ENCODE measurements at regions not wholly inside any gene's neighbourhood (a gene's known extent, or its start where the extent isn't known, plus 50 kb on each side); places are given as distances from the start of the nearest gene placed in this dataset.

DNA sequence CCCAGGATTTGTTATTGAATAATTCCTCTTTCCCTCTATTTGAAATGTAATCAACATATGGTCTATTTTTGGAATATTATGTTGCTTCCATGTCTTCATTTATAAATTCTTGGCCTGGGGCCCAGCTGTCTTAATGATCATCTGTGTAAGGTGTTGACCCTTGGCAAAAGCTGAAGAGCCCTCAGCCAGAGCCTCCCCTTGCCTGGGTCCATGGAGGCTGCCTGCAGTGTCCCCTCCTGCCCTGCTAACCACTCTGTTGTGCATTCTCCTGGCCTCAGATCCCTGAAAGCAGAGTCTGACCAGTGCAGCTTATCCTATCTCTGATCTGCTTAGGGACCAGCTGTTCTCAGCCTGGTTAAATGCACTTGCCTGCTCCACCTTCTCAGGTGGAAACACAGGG is 226.1 kb upstream of the APCDD1 start:
- no peak for DNase-seq

- DNase-seq: no peak
These were observed 225.0 kb upstream of the APCDD1 start for GRCh38 chr18:10229458-10229857.

DNA sequence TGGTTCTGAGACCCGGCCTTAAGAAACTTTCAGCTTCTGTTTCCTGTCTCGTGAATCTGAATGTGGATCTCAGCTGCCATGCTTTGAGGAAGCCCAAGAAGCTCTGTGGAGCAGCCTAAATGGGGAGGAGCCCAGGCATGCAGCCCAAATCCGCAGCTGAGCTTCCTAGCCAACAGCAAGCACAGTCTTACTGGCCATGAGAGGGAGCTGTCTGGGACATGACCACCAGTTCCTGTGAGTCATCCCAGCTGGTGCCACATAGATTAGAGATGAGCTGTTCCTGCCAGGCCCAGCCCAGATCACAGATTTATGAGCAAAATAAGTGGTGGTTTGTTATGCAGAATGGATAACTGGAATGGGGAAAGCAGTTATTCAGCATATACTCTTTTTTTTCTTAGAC is 224.4 kb upstream of the APCDD1 start:
- peak; percentile 93 for DNase-seq

DNA sequence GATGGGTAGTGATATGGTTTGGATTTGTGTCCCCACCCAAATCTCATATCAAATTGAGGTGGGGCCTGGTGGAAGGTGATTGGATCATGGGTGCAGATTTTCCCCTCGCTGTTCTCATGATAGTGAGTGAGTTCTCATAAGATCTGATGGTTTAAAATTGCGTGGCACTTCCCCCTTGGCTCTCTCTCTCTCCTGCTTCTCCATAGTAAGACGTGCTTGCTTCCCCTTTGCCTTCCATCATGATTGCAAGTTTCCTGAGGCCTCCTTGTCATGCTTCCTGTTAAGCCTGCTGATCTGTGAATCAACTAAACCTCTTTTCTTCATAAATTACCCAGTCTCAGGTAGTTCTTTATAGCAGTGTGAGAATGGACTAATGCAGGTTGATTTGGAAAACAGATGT is 223.2 kb upstream of the APCDD1 start:
- no peak for DNase-seq

DNA sequence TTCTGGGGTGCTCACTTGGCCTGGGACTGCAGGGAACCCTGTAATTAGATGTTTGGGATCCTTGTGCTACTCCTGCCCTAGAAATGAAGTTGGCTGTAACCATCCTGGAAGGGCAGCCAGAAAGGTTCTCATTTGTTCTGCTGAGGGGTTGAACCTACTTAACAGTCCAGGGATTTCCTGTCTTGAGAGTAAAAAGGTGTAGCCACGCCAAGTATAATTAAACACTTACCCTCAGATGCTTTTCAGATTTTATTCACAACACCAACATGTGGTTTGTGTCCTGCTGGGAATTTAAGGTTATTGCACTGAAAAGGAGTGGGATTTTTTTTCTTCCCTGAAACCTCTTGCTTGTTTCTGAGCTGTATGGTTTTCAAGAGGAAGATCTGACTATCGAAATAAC is 222.4 kb upstream of the APCDD1 start:
- no peak for DNase-seq

- DNase-seq: no peak
These were observed 221.2 kb upstream of the APCDD1 start for GRCh38 chr18:10233082-10233875.

DNA sequence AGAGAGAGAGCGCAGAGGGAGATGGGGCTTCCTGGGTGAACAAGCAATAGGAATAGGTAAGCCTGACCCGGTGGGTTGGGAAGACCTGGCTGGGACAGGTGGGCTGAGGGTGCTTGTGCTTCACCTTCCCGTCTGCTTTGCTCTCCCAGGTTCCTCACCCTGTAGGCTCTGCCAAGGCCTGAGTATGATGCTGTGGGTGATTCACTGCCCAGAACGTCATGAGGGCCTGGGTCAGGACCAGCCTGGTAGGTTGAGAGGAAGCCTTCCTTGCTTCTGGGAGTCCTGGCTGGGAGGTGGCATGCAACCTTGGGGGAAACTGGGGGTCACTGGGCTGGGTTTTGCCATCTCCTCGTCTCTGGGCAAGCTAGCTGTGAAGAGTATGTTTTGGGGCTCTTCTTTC is 220.2 kb upstream of the APCDD1 start:
- no peak for DNase-seq

DNA sequence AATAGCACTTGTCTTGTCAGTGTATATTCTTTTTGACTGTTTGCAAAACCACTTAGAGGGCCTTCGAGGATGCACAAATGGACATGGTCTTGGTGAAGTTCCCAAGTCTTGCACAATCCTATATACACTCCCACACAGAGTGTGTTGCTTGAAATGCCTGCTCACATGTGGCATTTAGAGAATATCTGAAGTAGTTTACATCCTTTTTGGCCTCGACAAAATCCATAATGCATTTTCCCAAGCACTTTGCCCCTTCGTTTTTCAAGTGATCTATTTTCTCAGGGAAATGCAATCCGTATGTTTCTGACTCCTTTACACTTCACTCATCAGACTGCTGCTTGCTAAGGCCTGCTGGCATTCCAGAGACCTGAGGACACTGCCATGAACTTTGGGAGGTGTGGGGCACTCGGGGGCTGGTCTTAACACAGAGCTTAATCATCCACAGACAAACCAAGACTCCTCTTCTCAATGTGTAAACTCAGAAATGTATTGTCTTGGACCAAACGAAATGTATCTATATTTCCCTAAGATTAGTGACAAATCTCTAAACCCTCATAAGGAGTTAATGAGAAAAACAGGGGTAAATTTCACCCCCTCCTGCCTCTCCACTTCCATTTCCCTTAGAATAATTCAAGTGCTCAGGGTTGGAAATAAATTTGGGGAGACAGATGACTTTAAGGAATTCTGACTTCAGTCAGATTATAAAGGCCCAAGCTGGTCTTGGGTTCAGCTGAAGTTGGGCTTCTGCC is 219.3 kb upstream of the APCDD1 start:
- DNase-seq: peak; percentile 81

DNA sequence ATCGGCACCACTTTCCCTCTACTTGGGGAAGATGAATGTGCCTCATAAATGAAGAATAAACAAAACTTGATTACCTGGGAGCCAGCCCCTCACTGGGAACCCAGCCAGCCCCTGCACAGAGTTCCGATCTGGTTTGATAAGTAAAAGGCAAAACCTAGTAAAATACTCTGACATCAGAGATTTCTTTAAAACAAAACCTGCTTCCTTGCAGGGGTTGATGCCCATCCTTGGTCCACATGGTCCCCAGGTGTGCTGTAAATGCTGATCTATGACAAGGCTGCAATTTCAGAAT is 218.8 kb upstream of the APCDD1 start:
- DNase-seq: no peak

DNA sequence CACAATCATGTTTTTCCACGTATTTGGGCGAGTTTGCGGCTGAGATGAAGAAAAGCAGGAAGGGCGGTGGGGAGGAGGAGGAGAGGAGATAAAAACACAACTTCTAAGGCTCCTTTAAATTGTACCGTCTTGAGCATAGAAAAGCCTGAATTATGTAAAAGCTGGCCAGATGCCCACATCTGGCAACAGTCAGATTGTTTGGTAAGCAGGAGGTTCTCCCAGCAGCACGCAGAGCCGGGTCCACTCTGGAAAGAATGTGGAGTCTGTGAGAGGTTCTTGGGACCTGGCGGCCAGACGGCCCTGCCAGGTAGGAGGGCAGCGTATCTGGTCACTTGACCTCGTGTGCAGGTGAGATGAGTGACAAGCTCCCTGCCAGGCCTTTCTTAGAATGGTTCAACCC is 215.3 kb upstream of the APCDD1 start:
- DNase-seq: peak; percentile 47

GRCh38 chr18:10239991-10240634 is 214.3 kb upstream of the APCDD1 start:
- DNase-seq: no peak

GRCh38 chr18:10240973-10241372 is 213.5 kb upstream of the APCDD1 start:
- DNase-seq: no peak

DNA sequence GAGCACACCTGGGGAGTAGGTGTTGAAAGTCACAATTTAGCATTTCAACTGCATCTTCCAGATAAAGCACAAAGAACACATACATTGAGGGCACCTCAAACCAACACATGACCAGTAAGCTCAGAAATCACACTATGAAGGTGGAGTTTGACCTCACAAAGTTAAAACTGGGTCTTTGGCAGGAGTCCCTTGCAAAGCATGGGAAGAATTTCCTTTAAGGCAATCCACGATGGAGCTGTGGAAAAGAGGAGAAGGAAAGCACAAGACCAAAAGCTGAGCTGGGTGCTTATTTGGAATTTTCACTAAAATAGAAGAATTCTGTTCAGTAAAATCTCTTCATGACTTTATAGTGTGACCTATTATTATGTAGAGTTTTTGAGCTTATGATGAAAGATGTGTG is 212.9 kb upstream of the APCDD1 start:
- peak; percentile 31 for DNase-seq

DNA sequence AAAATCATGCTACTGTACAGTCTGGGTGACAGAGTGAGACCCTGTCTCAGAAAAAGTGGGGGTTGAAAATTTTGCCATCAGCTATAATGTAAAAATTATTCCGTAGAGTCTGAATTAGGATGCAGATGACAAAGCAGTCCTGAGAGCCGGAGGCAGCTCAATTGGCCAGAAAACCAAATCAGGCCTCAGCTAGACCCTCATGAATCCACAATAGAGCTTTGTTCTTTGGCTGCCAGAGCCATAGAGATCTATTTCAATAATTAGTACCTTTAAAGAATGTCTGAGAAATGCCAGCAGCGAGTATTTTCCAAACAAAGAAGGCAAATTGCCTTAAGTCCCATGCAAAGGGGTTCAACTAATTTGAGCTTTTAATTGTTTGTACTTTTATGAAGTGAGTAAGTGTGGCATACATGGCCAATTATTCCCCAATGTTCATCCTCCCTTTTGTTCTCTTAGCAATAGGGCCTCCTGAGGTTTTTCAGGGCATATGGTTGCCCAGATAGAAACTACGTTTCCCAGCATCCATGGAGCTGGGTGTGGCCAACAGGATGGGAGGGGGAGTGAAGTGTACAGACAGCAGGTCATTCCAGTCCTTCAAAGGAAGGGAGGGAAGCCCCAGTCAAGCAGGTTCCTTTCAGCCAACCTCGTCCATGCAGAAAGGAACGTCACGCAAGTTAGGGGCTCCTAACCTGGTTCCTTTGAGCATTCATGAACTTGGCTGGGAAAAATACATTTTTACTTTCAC is 211.3 kb upstream of the APCDD1 start:
- DNase-seq: no peak

- DNase-seq: no peak
These were observed 210.1 kb upstream of the APCDD1 start for GRCh38 chr18:10244341-10244740.

DNA sequence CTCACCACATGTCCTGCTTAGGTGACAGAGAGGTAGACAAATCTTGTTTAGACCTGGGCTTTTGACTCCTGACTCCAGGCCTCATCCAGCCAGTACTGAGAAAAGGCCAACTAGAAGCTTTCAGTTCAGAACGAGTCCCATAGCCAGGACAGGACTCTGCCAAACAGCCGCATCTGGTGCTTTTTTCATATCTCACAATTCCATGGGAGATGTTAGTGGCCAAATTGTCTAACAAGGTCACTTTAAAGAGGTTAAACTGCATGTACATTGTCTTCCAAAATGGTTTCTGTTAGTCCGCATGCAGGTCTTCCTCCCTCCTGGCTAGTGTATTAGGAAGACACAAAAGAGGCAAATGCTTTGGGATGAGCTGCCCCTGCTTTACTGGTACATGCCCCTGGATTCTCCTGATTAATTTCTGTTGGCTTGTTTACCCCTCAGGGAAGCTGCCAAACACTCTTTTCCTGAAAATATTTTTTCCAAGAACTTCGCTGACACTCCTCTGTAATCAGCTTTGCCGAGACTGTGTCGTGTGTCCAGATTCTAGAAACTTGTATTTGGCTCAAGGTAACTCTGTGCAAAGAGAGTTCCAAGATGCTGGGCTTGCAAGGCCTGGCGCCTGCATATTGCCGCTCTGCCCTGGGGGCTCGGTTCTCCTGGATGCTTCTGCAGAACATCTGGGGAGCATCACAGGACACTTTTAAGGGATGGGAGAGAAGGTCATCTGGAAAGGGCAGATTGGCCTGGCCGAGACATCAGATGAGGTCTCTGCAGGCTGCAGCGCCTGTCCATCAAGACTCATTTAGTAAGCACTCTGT is 209.2 kb upstream of the APCDD1 start:
- DNase-seq: no peak

DNA sequence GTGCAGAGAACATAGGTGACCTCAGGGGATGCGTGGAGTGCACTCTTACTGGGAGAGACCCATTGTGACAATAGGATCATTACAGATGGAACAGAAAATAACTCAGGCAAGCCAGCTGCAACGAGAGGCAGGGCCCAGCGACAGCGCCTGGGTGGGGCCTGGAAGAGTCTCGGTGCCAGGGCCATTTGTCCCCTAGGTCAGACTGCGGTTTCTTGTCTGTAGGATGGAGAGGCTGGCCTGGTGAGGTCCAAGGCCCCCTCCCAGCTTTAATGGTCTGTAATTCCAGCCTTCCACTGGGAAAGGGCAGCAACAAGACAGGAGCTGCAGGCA is 208.6 kb upstream of the APCDD1 start:
- no peak for DNase-seq

DNA sequence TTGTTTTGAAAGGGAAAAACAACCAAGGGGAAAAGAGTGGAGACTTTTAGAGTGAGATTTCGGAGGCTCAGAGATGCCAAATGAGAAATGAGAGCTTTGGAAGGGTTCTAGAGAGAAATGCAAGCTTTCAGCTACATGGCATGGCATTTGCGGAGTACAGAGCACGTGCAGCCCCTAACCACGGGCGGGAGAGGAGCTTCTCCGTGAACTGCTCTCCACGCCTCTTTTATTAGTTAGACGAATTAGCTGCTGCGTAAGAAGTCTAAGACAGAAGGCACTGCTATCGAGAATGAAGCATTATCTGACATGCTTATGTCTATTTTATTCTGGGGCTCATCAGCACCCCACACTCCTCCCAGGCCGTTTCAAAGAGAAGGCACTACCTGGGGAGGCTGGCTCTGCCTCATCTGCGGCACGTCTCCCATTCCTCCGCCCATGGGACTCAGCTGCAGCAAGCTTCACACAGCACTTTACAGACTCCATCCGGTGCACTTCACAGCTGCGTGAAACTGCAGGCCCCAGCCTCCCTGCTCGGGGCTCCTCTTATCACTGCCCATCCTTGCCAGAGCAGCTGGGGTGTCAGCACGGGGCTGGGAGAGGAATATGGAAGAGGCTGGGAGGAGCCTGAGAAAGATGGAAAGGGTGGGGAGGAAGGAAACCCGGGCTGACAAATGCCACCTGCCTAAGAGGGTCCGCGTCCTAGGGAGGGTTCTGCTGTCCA is 207.3 kb upstream of the APCDD1 start:
- no peak for DNase-seq

- no peak for DNase-seq
These were observed 206.7 kb upstream of the APCDD1 start for GRCh38 chr18:10247742-10248082.

- no peak for DNase-seq
These were observed 205.7 kb upstream of the APCDD1 start for GRCh38 chr18:10248738-10249137.

GRCh38 chr18:10249270-10249669 is 205.2 kb upstream of the APCDD1 start:
- DNase-seq: no peak

DNA sequence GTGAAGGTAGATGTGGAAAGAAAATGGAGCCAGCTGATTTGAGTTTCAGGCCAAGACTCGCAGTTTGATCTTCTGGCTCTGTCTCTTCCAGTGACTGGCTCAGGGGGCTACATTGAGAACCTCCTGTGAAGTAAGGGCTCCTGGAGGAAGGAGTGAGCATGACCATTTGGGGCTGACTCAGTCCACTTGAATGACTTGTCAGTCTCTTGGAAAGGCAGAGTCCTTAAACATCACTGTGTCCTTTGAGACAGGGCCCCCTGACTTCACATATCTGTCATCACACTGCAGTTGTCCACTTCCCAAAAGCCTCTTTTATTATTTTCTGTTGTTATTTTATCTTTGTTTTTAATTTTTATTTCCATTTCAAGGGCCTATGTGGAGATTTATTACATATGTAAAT is 204.6 kb upstream of the APCDD1 start:
- peak; percentile 19 for DNase-seq
